ENCODE measurements at regions not wholly inside any gene's neighbourhood (a gene's known extent, or its start where the extent isn't known, plus 50 kb on each side); places are given as distances from the start of the nearest gene placed in this dataset.

- DNase-seq, result no peak
These were observed 113.7 kb downstream of the RNASET2 start for GRCh38 chr6:166842607-166843006.

DNA sequence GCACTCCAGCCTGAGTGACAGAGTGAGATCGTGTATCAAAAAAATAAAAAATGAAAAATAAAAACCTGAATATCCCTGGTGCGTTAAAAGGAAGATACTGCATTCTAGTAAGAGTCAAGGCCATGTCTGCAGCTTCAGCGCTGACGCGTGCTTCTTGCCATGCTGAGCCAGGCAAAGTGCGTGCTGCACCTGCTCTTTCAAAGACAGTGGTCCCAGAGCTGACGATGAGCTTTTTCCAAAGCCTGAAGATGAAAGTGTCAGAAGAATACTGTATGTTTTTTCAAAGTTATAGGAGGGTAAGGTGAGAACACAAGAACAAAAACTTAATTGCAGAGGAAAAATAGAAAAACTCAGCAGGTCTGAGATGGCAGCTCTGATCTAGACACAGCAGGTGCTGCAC lies 115.1 kb downstream of the RNASET2 start:
- no peak for DNase-seq

DNA sequence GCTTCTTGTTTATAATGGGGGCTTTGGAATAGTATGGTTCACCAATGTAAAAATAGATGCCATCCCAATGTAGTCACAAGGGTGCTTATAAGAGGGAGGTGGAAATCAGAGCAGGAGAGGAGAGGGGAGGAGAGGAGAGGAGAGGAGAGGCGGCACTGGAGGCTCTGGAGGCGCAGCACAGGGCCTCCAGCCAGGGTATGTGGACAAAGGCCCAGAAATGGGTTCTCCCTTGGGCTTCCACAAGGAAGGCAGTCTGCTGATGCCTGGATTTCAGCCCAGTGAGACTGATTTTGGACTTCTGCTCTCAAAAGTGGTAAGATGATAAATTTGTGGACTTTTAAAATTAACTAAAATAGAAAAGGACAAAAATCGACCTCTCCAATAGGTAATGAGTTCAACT lies 116.8 kb downstream of the RNASET2 start:
- DNase-seq, result no peak

- DNase-seq, result no peak
These were observed 117.4 kb downstream of the RNASET2 start for GRCh38 chr6:166838987-166839386.

GRCh38 chr6:166836785-166837718 lies 119.3 kb downstream of the RNASET2 start:
- DNase-seq, result no peak

GRCh38 chr6:166834049-166834448 lies 122.3 kb downstream of the RNASET2 start:
- no peak for DNase-seq

GRCh38 chr6:166830891-166831363 lies 125.4 kb downstream of the RNASET2 start:
- DNase-seq, result no peak

DNA sequence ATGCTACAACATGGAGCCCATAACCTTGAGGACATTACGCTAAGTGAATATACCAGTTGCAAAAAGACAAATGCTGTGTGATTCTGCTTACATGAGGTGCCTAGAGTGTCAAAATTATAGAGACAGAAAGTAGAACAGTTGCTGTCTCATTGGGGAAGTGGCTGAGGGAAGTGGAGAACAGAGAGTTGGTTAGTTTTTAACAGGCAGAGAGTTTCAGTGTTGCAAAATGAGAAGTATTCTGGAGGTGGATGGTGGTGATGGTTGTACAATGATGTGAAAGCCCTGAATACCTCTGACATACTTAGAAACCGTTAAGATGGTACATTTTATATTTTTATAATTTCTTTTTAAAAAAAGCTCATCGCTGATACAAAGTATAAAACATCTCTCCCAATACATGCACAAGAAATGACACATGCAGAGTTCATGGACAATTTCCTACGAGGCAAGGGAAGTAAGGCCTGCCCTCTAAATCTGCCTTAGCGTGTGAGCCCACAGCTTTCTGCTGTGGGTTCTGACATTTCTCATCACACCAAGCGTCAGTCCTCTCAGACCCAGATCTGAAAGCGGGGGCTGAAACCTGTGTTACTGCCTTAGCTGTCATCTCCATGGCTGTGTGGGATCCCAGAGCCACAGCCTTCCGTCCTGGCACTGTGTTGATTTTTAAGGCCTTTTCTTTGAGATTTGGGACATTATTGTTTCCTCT lies 126.0 kb downstream of the RNASET2 start:
- no peak for DNase-seq

GRCh38 chr6:166826264-166826663 lies 130.1 kb downstream of the RNASET2 start:
- no peak for DNase-seq

GRCh38 chr6:166825553-166826145 lies 130.7 kb downstream of the RNASET2 start:
- no peak for DNase-seq

DNA sequence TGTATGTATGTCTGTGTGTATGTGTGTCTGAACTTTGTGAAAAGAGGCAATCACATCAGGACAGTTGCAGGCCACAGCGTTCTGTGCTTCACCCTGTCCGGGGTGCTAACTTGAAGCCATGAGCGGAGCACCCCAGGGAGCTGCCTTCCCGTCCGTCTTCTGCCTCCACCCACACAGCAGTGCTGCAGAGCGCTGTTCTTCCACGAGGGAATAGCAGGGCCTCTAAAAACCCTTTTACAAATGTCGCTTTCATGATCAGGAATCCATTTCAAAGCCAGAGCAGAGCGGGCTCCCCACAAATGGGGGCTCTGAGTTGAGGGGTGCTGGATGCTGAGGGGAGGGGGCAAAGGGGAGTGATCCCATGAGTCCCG lies 131.5 kb downstream of the RNASET2 start:
- no peak for DNase-seq

- no peak for DNase-seq
These were observed 132.0 kb downstream of the RNASET2 start for GRCh38 chr6:166824146-166824879.

DNA sequence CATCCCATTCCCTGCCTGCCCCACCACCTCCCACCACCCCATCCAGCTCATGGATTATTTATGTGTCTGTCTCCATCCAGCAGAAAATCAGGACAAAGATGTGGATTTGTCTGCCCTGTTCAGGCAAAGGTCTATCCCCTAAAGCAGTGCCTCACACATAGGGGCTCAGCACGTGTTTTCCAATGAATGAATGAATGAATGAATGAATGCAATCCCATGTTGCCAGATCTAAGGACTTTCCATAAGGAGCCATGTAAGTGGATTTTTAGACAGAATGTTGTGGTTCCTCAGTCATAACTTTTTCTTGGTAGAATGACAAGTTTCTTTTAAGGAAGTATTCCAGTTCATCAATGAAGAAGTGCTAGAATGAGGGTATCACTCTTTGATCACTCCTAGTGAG lies 133.7 kb downstream of the RNASET2 start:
- DNase-seq, result no peak

DNA sequence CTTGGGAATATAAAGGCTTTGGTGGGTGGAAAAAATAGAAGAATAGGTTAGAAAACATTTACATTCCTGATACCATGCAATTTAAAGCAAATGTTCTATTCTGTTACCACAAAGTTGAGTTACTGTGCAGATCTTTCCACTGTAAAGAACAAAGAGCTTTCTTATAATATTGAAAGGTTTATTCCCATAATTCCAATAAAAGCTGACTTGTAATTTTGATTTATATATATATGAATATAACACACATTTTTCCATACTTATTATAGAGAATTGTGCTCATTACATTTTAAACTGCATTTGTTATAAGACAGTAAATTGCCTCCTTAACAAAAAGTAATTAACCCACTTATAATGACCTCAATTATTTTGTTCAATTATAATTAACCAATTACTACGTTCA lies 135.9 kb downstream of the RNASET2 start:
- no peak for DNase-seq

DNA sequence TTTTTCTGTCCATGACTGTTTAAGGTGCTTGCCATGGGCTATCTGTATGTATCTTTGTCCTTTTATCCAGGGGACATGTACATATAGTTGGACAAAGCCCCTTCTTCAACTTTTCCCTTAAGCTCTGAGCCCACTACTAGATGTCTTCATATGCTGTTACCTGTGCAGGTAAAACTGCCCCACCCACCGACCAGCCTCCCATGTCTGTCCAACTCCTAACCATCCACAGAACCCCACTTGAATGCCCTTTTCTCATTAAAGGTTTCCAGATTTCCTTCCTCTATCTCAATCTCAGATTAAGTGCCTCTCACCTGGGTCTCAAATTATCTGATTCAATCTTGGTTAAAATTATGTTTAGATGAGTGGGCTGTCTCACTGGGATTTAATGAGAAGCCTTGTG lies 136.3 kb downstream of the RNASET2 start:
- DNase-seq, result no peak

GRCh38 chr6:166815629-166816028 lies 140.7 kb downstream of the RNASET2 start:
- no peak for DNase-seq

- DNase-seq, result no peak
These were observed 142.0 kb downstream of the RNASET2 start for GRCh38 chr6:166814390-166814789.

DNA sequence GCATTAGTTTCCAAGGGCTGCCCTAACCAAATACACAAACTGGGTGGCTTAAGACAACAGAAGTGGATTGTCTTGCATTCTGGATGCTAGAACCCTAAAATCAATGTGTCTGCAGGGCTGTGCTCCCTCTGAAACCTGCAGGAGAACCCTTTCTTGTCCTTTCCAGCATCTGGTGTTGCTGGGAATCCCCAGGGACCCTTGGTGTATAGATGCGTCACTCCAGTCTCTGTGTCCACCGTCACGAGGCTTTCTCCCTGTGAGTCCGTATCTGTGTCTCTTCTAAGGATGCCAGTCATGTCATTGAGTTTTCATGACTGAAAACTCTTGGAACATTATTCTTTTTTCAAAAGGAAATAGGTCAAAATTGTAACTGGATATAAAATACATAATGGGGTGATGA lies 142.9 kb downstream of the RNASET2 start:
- DNase-seq, result no peak

DNA sequence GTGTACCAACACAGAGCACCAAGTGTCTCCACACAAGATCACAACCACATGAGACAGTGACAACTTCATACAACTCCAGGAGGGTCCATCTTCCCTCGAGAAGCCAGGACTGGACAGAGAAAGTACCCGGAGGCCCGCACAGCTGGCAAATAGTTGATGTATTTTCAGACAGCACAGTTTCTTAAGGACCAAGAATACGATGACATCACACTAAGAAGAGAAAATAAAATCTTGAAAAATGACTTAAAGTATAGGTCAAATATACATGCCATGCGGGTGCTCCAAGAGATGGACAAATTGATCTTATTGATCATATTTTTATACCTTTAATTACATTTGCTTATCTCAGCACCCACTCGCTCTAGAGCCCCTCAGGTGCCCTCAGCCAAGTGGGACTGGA lies 145.5 kb downstream of the RNASET2 start:
- DNase-seq, result no peak

DNA sequence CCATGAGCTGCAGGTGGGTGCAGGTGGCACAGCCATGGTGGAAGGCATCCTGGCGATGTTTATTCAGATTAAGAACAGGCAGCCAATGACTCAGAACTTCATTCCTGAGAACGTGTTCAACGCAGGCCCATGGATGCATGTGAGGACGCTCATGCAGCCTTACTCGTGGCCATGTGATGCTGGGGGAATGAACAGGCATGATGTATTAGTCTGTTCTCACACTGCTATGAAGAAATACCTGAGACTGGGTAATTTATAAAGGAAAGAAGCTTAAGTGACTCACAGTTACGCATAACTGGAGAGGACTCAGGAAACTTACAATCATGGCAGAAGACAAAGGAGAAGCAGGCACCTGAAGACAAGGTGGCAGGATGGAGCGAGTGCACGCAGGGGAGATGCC lies 146.6 kb downstream of the RNASET2 start:
- no peak for DNase-seq

- no peak for DNase-seq
These were observed 149.2 kb downstream of the RNASET2 start for GRCh38 chr6:166806962-166807757.
